HuH-7.5 (cell line): ENCODE measurements at regions not wholly inside any gene's neighbourhood (a gene's known extent, or its start where the extent isn't known, plus 50 kb on each side); places are given as distances from the start of the nearest gene placed in this dataset.
A peak's percentile ranks its signal among the peaks of the same experiment; 100 is the strongest.

Experiments used
- DNase-seq: peaks from one replicate; pipeline ENCODE4 v3.0.0; 2011; ENCODE audit warnings: low spot score

DNA sequence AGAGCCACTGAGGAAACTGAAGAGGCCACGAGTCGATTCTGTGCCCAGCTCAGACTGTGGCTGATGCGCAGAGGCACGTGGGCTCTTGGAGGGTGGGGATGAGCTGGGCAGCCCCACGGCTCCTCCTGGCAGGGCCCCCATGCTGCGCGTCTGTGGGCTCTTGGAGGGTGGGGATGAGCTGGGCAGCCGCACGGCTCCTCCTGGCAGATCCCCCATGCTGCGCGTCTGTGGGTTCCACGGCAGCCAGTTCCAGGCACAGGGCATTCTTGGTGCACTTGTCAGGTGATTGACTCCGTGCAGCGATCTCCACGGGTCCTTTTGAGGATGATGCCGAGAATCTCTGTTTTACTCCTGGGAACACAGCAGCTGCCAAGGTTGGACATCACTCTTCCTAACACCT is 138.1 kb upstream of the ZNF236 start:
- DNase-seq, result no peak

DNA sequence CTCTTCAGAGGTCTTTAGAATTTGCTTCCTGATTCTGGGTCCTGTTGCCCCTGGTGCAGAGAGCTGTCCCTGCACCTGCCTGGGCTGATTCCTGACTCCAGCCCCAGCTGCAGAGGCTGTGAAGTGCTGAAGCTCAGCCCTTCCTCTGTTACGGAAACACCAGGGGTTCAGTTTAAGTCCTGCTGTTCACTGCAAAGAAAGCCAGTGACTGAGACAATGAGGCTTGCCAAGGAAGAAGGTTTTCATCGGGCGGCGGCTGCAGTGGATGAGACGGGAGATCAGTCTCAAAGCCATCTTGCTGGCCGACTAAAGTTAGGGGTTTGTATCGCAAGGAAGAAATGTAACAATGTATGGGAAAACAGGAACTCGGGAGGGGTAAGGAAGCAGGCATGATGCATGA is 142.4 kb upstream of the ZNF236 start:
- no peak for DNase-seq

DNA sequence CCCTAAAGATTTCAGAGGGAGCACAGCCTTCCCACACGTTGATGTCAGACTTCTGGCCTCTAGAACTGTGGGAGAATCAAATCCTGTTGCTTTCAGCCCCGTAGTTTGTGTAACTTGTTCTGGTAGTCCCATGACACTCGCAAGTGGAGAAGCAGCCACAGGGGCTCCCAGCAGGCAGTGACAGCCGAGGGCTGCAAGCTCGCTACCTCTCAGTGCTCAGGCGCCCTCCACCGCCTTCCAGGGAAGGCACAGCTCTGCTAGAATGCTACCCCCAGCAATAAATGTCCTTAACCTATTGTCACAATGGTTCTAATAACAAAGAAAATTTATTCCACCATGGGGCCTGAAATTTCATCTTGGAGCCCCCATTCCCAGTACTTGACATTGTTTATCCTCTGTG is 143.1 kb upstream of the ZNF236 start:
- peak; percentile 28 for DNase-seq

DNA sequence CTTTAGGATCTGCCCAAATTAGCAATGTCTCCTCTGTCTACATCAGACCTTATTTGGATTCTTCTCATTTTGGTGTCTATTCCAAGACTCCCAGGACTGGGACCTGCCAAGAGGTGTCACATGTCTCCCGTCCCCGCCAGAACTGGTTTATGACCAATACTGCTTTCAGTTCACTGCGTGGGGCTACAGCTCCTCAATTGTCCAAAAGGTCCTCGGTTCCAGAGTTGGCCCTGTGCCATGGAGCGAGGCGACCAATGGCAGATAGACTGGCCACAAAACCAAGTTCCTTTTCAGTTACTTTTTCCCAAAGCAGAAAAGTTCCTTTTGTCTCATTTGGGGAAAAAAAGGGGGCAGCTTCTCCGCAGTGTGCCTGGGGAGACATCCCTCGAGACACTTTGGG is 144.1 kb upstream of the ZNF236 start:
- no peak for DNase-seq

DNA sequence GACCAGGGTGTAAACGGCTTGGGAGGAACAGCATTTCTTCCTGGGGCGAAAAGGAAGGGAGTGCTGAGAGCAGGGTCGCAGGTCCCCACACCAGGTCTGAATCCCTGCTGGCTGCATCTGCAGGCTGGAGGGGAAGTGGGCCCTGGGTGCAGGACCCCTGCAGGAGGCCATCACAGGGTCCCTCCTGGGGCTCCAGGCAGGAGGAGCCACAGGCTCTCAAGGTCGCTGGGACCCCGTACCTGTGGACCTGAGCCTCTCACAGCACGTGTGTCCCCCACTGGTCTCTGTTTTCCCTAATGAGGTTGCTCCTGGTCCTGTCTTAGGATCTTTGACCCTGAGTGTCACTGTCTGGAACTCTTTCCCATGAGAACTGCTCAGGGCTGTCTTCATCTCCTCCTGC is 147.8 kb upstream of the ZNF236 start:
- DNase-seq, result no peak

DNA sequence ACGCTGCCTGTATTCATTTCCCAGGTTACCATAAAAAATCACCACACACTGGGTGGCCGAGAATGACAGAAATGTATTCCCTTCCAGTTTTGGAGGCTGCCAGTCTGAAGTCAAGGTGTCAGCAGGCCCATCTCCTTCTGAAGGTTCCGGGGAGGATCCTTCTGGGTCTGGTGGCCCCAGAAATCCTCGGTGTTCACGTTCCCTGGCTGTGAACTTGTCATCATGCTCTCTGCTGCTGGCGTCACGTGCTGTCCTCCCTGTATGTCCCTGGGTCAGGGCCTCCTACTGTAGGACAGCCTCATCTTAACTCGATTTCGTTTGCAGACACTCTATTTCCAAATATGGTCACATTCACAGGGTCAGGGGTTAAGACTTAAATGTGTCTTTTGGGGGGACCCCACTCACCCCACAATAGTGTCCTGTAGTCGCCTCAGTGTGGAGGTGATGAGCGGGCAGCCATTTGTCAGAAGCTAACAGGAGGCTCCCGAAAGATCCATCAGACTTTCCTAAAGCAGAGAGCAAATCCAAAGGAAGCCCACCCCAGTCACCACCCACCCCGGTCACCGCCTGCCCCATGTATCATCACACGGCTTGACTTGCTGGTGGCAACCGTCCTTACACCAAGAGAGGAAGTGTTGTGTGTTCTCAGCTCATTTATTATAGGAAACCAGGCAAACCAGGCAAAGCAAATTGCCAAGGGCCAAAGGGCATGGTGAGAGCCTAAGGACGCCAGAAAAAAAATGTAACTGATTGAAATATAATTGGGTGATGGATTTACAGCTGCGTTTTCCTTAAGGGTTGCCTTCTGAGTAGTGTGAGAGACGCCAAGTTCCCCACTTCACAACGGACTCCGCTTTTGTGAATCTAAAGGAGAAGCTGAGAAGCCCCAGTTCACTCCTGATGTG is 148.8 kb upstream of the ZNF236 start:
- no peak for DNase-seq

DNA sequence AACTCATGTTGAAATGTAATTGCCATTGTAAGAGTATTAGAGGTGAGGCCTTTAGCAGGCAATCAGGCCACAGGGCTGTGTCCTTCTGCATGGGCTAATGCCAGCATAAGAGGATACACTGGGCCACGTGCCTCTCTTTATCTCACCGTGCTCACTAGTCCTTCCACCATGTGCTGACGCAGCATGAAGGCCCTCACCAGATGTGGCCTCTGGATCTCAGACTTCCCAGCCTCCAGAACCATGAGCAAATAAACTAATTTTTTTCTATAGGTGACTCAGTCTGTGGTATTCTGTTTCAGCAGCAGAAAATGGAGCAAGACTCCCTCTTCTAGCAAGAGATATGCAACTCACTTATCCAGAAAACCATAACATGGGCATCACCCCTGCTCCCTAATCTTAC is 149.7 kb upstream of the ZNF236 start:
- DNase-seq, result no peak

DNA sequence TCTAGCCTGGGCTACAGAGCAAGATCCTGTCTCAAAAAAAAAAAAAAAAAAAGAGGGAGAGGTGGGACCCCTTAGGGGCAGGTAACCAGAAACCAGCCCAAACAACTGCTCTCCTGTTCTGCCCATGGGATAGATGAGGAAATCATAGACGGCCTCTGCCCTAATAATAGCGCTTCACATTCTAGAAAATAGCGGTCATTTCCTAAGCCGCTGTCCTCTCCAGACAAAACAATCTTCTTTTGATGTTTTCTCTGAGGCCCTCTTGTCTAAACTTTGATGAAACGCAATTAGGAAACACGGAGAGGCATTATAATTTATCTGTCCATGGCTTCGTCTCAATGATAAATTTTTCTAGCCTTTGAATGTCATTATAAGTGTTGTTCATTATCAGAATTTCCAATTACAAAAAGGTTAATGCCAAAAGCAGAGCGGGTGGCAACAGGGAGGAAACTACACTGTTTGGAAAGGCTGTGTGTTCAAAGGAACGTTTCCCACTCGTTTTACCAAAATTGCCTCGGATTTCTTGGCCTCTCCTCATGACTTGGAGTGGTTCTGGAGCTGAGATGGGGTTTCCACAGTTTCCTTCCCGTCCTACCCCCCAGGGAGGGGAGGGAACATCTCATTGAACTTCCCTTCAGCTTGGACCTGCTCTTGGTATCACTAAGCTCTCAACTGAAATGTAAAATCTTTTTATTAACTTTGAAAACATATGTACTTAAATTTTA is 151.6 kb upstream of the ZNF236 start:
- no peak for DNase-seq

DNA sequence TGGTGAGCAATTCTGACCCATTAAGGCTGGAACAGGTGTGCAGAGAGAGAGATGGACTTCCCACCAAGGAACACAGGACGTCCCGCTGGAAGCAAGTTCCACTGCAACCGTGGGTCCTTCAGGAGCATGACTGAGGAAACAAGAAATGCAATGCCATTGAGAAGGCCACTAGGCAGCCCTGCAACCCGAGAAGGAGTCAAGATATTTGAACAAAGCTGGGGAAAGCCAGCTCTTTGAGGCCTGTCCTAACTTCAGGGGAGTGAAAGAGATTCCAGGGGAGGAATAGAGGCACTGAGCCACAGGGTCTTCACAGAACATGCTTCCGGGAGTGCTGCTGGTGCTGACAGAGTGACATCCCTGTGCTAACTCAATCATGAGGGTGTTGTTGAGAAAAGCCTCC is 153.8 kb upstream of the ZNF236 start:
- DNase-seq, result no peak

DNA sequence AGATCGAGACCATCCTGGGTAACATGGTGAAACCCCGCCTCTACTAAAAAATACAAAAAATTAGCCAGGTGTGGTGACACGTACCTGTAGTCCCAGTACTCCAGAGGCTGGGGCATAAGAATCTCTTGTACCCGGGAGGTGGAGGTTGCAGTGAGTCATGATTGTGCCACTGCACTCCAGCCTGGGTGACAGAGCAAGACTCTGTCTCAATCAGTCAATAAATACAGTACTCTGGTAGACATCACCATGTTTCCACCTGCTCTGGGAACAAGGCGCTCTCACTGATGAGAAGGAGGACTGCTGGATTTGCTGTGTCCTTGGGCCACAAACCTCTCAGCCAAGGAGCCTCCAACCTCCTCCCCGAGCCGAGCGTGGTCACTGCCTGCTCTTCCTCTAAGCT is 154.2 kb upstream of the ZNF236 start:
- DNase-seq, result no peak

DNA sequence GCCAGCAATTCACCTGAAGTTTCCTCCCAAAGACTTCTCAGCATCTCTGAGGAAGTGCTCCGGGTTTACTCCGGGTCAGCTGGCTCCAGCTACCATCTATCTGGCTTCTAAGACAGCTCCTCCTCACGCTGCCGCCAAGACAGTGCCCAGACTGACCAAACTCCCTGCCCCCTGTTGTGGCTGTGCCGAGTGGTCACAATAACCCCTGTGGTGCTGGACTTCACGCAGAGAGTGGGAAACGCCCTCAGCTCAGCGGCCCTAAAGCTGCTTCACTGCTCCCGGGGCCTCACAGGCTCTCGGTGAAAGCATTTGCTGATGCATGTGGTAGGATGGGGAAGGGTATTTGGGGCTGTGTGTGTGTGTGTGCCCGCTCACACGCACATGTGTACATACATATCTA is 154.8 kb upstream of the ZNF236 start:
- no peak for DNase-seq

DNA sequence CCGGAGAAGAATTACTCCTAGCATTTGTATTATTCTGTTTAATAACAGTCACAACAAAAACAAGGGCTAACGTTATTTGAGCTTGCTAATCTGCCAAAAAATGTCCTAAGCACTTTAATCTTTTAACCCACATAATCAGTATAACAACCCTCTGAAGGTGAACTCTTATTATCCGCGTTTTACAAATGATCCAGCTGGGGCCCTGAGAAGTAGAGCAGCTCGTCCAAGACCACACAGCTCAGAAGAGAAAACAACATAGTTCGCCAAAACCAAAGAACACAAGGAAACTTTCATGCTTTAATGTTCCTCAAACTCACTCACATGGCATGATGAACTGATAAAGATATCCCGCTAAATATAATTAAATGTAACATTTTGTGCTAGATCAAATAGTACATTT is 159.7 kb upstream of the ZNF236 start:
- DNase-seq, result no peak

DNA sequence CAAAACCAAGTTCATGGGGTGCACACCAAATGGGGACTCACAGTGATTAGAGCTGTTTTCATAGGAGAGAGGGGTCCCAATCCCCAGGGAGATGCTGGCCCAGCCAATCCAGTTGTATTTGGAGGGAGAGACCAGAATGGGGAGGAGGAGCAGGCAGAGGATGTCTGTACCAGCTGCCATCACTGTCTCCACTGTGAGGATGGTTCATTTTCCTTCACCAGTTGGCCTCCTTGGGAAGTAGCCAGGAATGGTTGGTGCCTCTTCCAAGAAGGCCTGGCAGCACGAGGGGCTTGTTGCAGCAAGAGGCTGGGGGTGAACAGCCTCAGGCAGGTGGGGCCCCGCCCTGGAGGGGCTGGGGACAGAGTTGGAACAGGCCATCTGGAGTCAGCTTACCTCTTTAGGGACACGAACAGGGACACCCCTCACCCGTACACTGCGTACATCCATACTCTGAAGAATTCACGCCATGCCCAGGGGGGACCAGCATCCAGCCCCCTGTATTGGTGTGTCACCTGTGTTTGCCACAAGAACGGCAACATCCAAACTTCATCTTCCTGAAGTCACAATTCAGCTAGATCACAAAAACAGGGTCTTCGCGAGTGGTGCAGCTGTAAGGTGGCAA is 161.7 kb upstream of the ZNF236 start:
- DNase-seq, result no peak

DNA sequence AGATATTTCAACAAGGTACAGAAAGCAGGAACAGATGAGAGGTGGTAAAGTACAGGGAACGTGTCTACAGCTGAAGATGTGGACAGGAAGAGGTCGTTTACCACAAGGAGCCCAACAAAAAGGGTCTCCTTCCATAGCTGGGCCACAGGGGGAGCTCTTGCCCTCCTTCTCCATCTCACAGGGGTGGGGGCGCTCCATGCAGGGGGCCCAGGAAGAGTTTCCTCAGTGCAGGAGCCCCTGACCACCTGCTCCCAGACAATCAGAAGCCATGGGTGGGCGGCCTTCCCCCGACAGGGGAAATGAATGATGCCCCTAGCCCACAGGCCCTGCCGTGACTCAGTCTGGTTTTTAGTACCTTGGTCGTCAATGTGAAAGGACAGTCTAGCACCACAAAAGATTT is 163.6 kb upstream of the ZNF516 start:
- no peak for DNase-seq

DNA sequence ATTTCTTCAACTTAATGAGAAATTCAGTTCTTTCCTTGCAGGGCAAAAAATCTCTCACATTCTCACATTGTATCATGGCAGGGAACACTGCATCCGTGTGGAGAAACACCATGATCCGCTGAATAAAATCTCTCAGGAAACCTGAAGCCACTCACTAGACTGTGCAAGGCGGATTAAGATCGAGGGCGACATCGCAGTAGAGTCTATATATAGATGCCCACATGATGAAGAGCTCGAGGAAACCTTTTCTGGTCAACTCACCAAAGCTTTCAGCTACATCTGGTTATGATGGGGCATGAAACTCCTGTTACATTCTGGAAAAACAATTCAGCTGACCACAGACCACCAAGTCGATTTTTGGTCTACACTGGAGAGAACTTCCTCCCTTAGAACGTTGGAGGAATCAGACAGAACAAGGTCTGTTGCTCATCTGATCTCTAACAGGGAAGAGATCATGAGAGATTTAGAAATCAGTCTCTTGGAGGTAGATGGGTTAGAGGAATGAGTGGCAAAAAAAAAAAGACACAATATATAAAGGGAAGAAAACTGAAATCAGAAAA is 162.9 kb upstream of the ZNF516 start:
- DNase-seq, result no peak

DNA sequence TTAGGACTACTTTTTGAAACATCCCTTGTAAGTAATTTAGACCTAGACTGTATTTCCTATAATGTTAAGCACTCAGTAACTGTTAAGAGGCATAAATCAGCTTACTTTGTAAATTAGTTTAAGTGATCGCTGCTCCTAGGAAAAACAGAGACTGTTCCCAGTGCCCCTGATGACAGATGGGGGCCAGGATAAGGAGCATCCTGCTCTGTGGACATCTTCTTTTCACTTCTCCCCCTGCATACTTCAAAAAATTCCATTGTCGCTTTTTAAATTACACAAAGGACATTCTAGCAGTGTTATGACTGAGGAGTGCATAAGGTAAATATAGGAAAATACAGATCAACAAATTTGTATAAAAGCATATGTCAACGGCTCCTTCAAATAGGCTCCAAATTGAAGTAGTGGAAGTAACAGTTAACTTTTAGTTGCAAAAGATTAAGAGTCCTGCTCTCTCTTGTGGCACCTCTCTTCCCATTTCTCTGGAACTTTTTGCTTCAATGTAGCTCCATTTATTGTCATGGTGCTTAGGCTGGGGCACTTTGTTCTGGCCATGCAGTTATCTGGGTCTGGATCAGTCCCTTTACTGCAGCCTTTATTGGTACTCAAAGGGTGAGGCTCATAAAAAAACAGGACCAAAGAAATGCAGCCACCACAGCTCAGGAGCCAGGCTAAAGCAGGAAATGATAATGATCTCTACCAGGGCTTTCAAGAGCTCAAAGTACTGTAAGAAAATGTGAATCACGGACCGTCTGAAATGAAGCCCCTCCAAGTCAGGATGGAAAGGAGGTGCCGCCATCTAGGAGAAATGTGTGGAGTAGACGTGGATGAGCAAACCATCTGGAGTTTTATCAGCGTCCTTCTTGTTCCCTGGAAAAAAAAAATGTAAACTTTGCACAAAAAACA is 162.1 kb upstream of the ZNF516 start:
- DNase-seq, result no peak

DNA sequence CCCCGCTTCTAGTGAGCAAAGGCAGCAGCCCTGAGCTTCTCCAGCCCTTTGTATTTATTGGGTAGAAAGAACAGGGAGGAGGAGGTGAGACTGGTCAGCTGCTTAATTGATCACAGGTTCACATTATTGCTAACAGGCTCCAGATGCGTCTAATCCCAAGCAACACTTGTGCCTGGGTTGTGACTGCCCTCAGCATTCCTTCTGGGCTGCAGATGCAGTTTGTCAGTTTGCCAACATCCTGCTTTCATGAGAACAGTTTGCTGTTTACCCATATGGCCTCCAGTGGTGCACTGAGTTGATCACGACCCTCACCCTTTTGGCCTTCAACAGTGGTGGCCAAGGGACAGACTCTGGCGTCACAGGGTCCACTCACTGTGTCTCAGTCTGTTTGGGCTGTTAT is 159.5 kb upstream of the ZNF516 start:
- DNase-seq, result no peak

DNA sequence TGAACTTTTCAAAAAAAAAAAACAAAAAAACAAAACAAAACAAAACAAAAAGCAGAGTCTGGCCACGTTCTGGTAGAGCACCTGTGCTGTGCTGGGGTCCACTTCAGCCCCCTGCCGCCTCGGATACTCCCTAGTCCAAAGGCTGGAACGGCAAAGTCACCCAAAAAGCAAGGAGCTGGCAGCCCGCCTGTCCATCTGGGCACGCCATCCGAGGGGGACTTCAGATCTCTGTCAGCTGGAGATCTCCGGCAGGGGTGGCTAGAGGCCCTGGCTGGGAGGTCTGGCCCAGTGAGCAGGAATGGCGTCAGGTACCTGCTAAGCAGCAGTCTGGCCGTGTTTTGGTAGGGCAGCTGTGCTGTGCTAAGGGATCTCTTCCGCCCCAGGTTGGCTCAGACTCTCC is 152.3 kb upstream of the ZNF516 start:
- no peak for DNase-seq

DNA sequence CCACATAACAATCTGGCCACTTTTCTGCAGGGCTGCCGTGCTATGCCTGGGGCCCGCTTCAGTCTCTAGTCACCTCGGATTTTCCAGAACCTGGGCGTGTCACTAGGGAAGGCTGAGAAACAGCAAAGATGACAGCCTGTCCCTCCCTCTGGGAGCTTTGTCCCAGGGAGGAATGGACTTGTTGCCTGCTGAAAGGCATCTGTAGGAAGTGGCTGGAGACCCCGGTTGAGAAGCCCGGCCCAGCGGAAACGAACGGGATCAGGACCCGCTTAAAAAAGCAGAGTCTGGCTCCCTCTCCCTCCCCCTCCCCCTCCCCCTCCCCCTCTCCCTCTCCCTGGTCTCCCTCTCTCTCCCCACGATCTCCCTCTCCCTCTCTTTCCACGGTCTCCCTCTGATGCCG is 149.5 kb upstream of the ZNF516 start:
- no peak for DNase-seq

DNA sequence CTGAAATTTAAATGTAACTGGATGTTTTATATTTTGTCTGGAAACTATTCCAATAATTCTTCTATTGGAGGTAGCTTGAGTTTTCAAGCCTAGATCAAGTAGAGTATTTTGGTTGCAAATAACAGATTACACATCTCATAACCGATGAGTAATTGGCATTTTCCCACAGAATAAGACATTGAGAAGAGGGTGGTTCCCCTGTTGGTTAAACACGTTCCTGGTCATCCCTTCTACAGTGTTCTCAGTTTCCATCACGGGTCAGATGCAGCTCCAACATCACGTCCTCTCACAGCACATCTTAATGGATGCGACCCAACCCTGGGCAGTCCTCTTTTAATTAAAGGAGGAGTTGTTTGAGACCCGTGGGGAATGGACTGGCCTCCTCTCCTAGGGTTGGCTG is 149.0 kb upstream of the ZNF516 start:
- no peak for DNase-seq

DNA sequence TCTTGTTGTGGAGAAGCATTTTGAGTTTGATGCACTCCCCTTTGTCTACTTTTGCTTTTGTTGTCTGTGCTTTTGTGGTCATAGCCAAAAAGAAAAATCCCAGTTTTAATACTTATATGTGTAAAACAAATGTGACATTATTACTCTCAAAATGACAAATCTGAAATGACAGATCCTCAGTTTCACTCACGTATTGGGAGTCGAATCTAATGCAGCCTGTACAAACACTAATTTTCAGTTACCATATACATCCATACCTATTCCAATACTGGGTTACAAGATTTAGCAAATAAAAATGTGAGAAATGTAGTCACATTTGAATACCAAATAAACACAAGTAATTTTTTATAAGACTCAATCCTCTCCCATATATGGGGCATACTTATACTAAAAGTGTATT is 148.2 kb upstream of the ZNF516 start:
- DNase-seq, result no peak

DNA sequence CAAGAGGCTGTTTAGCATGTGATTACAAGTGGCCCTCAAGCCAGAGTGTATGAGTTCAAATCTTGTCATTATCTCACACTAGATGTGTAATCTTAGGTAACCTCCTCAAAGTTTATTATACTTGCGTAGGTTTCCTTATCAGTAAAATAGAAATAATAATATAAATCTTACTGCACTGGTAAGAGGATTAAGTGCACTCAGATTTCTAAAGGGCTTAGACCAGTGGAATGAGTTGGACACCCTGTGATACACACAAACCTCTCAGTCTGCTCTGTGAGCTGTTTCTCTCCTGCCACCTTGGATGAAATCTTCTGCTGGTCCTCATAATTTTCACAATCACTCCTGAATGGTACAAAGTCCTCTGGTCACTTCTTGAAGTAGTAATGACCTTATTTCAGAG is 145.4 kb upstream of the ZNF516 start:
- DNase-seq, result no peak
